GM12864 (cell line): ENCODE measurements at regions not wholly inside any gene's neighbourhood (a gene's known extent, or its start where the extent isn't known, plus 50 kb on each side); places are given as distances from the start of the nearest gene placed in this dataset.

Source experiments
- DNase-seq: peaks from one replicate; pipeline ENCODE4 v3.0.0-alpha.2; 2011; ENCODE audit warnings: low read depth
- H3K4me3 ChIP-seq: 2 replicates; pipeline ENCODE4 v1.5.1; 2011; ENCODE audit warnings: mild to moderate bottlenecking, low read depth, low read length, control low read depth
- CTCF ChIP-seq: IDR thresholded peaks from 2 replicates; pipeline ENCODE4 v1.5.1; 2011; ENCODE audit warnings: low read depth, mild to moderate bottlenecking, moderate library complexity, low read length, control low read depth, inconsistent platforms; ENCODE audit errors: missing control alignments

GRCh38 chr15:95674031-95674430, 656.5 kb upstream of the NR2F2 start:
- no peak for DNase-seq
- H3K4me3 ChIP-seq: no peak overlapping the region
- TF ChIP-seq CTCF: no peak

- TF ChIP-seq CTCF: no peak
- H3K4me3 ChIP-seq: no peak overlapping the region
- DNase-seq: no peak
These were observed 654.0 kb upstream of the NR2F2 start for GRCh38 chr15:95676500-95676899.

- no peak for DNase-seq
- TF ChIP-seq CTCF: no peak
- H3K4me3 ChIP-seq: no peak overlapping the region
These were observed 650.5 kb upstream of the NR2F2 start for GRCh38 chr15:95679847-95680582.

GRCh38 chr15:95680728-95681127, 649.8 kb upstream of the NR2F2 start:
- no peak for DNase-seq
- TF ChIP-seq CTCF: no peak
- no peak overlapping the region for H3K4me3 ChIP-seq

GRCh38 chr15:95681836-95682544, 648.5 kb upstream of the NR2F2 start:
- no peak overlapping the region for H3K4me3 ChIP-seq
- no peak for DNase-seq
- TF ChIP-seq CTCF: no peak

- no peak for TF ChIP-seq CTCF
- DNase-seq: no peak
- H3K4me3 ChIP-seq: no peak overlapping the region
These were observed 646.4 kb upstream of the NR2F2 start for GRCh38 chr15:95684126-95684525.
